GM18505 (cell line): ENCODE measurements at regions not wholly inside any gene's neighbourhood (a gene's known extent, or its start where the extent isn't known, plus 50 kb on each side); places are given as distances from the start of the nearest gene placed in this dataset.

Experiments
- ATAC-seq: cut with Tn5 transposase; IDR thresholded peaks from one replicate; pipeline ENCODE4 v1.9.1; 2021; ENCODE audit not compliant: unreplicated experiment
- POLR2A ChIP-seq: IDR thresholded peaks from 4 replicates; pipeline ENCODE4 v1.6.1; 2011; ENCODE audit warnings: borderline replicate concordance; ENCODE audit not compliant: insufficient read depth, insufficient read length; ENCODE audit errors: extremely low read depth

- no peak for TF ChIP-seq POLR2A
- ATAC-seq = no peak
These were observed 380.3 kb upstream of the RSPO3 start for GRCh38 chr6:126738146-126738545.

GRCh38 chr6:126738641-126739040, 379.8 kb upstream of the RSPO3 start:
- no peak for TF ChIP-seq POLR2A
- ATAC-seq = no peak

GRCh38 chr6:126743076-126743475, 375.4 kb upstream of the RSPO3 start:
- TF ChIP-seq POLR2A = no peak

GRCh38 chr6:126747728-126748540, 370.5 kb upstream of the RSPO3 start:
- no peak for ATAC-seq
- no peak for TF ChIP-seq POLR2A

More at GRCh38 chr6:126743076-126743475, 375.4 kb upstream of the RSPO3 start:
- ATAC-seq = no peak

GRCh38 chr6:126753606-126754005, 364.9 kb upstream of the RSPO3 start:
- TF ChIP-seq POLR2A = no peak
- ATAC-seq = no peak

- ATAC-seq = no peak
These were observed 356.6 kb upstream of the RSPO3 start for GRCh38 chr6:126761854-126762253.

GRCh38 chr6:126764104-126764503, 354.4 kb upstream of the RSPO3 start:
- no peak for ATAC-seq
- no peak for TF ChIP-seq POLR2A

More at GRCh38 chr6:126761854-126762253, 356.6 kb upstream of the RSPO3 start:
- no peak for TF ChIP-seq POLR2A

- no peak for ATAC-seq
- TF ChIP-seq POLR2A = no peak
These were observed 353.8 kb upstream of the RSPO3 start for GRCh38 chr6:126764671-126765070.

GRCh38 chr6:126766820-126767219, 351.7 kb upstream of the RSPO3 start:
- ATAC-seq = no peak
- TF ChIP-seq POLR2A = no peak

- ATAC-seq = no peak
- TF ChIP-seq POLR2A = no peak
These were observed 350.8 kb upstream of the RSPO3 start for GRCh38 chr6:126767711-126768110.

GRCh38 chr6:126770176-126770575, 348.3 kb upstream of the RSPO3 start:
- TF ChIP-seq POLR2A = no peak
- ATAC-seq = no peak

GRCh38 chr6:126773112-126773805, 345.2 kb upstream of the RSPO3 start:
- TF ChIP-seq POLR2A = no peak
- ATAC-seq = no peak

- no peak for ATAC-seq
- no peak for TF ChIP-seq POLR2A
These were observed 339.1 kb upstream of the RSPO3 start for GRCh38 chr6:126779331-126779730.

- TF ChIP-seq POLR2A = no peak
- no peak for ATAC-seq
These were observed 336.9 kb upstream of the RSPO3 start for GRCh38 chr6:126781582-126781981.
